Activated CD8-positive, alpha-beta memory T cell treated with anti-CD3 and anti-CD28 coated beads, Interleukin-2, amount 50 U/mL, for 24 hours (primary cell): ENCODE measurements at regions not wholly inside any gene's neighbourhood (a gene's known extent, or its start where the extent isn't known, plus 50 kb on each side); places are given as distances from the start of the nearest gene placed in this dataset.
"Not testable (repeated sequence)": the region's sequence is repeated elsewhere in the genome, so short reads cannot be mapped to it uniquely, and the experiment has no call there.

Source experiments
- DNase-seq: peaks from one replicate; pipeline ENCODE4 v3.0.0-alpha.2; 2020; ENCODE audit errors: extremely low read depth

- no peak for DNase-seq
Measured at GRCh38 chr3:103167850-103168249, 733.0 kb downstream of the ZPLD1 start.

GRCh38 chr3:103169289-103169688 lies 734.5 kb downstream of the ZPLD1 start:
- DNase-seq, result no peak

DNA sequence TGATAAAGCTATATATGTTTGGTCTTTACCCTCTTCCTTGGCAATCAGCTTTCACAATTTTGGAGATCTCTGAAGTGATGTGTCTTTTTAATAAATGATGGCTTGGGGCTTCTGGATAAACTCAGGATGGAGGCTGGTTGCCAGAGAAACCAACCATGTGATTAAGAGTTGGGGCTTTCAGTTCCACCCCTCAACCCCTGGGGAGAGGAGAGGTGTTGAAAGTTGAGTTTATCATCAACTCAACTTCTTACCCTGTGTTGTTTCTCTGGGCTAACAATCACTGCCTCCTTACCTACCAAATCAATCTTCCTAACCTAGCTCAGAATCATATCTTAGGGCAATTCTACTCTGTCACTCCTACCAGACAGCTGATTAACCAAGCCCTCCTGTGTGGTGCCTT lies 735.8 kb downstream of the ZPLD1 start:
- DNase-seq, result no peak

DNA sequence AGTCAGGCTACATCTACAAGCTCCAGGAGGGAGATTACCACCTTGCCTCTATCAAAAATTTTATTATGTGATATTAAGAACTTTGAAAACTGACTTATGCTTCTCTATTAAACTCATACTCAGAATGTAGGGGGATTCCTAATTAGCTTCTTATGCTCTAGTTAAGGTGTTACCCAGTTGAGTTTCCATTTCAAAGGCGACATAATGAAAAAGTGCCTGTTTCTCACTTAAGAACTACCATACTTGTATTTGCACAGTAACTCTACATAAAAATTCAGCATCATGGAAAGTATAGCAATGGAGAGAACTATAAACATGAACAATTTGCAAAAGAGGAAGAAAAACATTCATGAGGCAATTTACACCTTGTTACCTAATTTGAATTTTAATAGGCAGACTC lies 739.1 kb downstream of the ZPLD1 start:
- DNase-seq, result no peak

DNA sequence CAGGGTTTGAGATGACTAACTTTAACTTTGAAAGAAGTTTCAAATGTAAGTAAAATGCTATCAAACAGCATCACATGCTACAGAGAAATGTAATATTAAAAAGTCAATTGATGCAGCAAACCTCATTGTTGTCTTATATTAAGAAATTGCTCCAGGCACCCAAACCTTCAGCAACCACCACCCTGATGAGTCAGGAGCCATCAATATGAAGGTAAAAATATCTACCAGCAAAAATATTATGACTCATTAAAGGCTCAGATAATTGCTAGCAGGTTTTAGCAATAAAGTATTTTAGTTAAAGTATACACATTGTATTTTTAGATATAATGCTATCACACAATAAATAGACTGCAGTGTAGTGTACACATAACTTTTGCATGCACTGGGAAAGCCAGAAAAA lies 746.3 kb downstream of the ZPLD1 start:
- no peak for DNase-seq

- no peak for DNase-seq
Measured at GRCh38 chr3:103184772-103185171, 750.0 kb downstream of the ZPLD1 start.

- no peak for DNase-seq
Measured at GRCh38 chr3:103189941-103190340, 755.1 kb downstream of the ZPLD1 start.

GRCh38 chr3:103195216-103195615 lies 760.4 kb downstream of the ZPLD1 start:
- no peak for DNase-seq

DNA sequence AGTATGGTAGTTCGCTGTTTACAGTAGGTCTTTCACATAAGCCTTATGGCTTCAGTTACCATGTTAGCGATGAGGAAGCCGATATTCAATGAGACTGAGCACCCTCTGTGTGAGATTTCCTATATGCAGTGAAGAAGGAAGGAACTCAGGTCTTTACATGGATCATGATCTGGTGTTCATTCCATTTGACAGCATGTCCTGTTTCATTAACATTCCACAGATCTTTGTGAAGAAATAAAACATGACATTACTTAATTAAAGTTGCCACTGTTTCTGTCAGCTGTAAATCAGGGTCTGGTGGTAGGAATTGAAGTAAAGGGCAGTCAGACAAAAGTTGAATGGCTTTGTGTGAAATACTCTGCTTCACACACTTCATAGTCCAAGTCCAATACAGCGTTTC lies 768.6 kb downstream of the ZPLD1 start:
- DNase-seq, result no peak

- DNase-seq, result no peak
Measured at GRCh38 chr3:103210583-103210982, 775.8 kb downstream of the ZPLD1 start.

- DNase-seq, result no peak
Measured at GRCh38 chr3:103218146-103218545, 783.3 kb downstream of the ZPLD1 start.

- no peak for DNase-seq
Measured at GRCh38 chr3:103218793-103219192, 784.0 kb downstream of the ZPLD1 start.

DNA sequence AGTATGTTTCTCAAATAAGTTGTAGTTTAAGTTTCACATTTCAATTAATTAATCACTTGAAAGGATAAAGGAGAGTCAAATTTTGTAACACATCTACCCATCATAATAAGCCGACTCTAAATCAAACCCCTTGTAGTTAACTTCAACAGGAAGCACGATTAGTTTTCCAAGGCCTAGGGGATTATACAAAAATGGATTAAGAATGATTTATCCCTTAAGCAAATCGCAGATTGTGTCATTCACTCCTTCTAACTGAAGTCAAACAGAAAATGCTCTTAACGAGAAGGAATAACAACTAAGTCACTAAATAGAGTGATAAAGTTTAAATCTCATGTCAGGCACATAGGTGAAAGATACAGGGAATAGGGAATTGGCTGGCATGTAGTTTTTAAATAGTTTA lies 792.8 kb downstream of the ZPLD1 start:
- DNase-seq, result no peak

- DNase-seq, result no peak
Measured at GRCh38 chr3:103247459-103247858, 812.6 kb downstream of the ZPLD1 start.

- DNase-seq, result not testable (repeated sequence)
Measured at GRCh38 chr3:103254827-103255226, 820.0 kb downstream of the ZPLD1 start.

DNA sequence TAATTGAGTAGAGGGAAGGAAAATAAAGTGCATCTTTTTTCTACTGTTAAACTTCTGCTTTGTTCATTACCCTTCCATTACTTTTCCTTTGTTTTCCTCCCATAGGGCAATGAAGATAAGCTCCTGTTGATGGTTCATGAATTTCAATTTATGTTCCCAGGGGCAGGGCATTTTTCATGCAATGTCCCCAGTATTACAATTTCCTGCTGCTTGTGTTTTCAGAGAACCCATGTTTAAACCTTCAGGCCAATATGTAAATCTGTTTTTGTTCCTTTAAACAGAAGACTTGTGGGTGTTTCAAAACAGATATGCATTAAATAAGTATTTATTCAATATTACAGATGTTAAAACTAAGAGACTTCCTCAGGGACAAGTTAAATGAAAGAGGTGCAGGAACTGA lies 834.5 kb downstream of the ZPLD1 start:
- DNase-seq, result no peak

DNA sequence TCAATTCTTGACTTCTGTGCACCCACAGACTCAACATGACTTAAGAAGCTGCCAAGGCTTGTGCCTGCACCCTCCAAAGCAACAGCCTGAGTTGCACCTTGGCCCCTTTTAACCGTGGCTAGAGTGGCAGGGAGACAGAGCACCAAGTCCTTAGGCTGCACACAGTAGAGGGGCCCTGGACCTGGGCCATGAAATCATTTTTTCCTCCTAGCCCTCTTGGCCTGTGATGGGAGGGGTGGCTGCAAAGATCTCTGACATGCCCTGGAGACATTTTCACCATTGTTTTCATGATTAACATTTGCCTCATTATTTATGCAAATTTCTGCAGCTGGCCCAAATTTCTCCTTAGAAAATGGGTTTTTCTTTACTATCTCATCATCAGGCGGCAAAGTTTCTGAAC lies 836.8 kb downstream of the ZPLD1 start:
- no peak for DNase-seq

DNA sequence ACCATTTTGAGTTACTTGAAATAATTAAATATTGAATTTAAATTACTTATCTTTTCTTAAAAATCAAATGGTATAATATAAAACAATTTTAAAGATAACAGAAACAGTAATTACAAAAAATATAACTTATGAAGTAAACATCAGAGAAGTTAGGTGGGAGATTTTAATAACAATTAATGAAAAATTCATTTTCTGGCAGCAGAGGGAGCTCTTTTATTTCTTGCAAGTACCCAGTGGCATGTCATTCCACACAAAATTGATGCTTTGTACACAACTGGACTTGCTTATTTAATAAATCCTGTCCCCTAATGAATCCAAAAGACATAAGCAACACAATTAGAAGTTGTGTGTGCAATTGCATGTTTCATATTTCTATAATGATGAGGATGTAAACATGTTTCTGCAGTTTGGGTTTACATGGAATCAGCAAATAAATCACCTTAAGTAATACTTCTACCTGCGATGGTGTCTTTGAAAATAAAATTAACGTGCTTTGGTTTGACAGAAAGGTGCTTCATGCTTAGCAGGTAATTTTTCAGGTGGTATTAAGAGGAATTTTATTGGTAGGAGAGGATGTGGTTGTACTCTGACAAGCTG lies 861.3 kb downstream of the ZPLD1 start:
- DNase-seq, result no peak

GRCh38 chr3:103297502-103297901 lies 862.7 kb downstream of the ZPLD1 start:
- not testable (repeated sequence) for DNase-seq

DNA sequence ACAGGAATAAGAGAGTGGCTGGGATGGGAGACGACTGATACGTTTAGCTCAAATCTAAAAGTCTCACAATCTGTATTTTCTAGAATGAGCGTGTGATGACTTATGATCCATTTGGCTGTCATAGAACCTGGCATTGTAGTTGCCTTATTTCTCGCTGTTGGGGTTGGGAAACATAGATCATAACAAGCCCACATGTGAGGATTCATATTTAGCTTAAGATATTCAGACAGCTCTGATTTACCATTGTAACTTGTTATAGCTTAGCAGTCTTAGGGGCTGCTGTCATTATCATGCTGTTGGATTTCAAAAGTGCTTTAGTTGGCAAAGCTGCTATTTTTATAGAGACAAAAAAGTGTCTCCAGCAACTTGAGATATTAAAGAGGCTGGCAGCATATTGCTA lies 871.3 kb downstream of the ZPLD1 start:
- DNase-seq, result no peak

DNA sequence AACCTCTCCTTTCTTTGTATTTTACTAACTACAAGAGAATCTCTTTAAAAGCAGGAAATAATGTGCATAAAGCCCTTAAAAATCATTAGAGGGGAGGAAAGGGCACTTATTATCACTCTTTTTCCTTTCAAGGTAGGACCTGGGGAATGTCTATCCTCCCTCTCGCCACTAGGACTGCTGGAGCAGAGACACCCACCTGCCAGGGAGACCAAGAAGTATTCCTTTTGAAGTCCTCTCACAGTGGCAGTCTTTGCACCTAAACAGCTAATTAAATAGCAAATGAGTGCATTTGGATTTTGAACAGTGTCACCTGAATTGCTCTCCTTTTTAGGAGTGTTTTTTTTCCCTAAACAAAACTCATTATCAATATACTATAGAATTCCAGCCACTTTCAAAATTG lies 874.1 kb downstream of the ZPLD1 start:
- no peak for DNase-seq

DNA sequence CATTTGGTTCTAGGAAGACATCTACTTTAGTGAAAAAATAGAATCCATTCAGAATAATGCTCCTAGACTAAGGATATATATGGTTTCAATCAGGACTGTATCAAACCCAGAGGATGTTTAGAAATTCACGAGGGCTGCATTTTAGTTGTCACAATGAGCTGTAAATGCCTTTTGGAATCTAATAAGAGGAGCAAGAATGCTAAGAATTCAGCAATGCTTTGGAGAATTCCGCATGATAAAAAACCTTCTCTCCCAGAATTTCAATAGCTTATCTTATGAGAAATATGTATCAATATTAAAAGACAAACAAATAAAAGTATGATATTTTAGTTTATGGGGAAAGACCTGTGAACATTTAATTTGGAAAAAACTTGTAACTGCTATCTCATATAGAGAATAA lies 885.1 kb downstream of the ZPLD1 start:
- no peak for DNase-seq

DNA sequence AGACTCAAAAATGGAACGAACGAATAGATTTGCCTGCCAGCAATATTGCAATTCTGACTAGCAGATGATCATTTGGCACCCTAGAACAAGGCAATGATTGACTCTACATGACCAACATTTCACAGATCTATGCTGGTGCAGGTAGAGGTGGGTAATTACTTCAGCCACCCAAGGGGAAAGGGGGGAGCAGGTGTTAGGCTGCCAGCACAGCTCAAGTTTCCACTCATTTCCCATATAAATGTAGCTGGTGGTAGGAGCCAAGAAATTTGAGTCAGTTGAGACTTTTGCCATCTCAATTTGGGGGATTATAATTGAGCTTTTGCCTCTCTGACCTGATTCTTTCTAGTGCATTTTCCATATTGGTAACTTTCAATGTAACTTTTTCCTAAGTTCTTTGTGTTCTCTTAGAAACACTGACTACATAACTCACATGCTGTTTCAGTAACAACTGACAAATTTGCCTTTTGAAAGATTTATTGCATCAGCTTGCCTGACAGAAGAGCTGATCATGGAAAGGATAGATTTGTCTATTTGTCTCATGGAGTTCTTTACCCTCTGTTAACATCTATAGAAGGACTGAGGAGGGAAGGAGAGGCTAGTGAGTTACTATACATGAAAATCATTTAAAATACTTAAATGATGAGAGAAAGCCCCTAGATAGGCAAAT lies 902.5 kb downstream of the ZPLD1 start:
- no peak for DNase-seq

DNA sequence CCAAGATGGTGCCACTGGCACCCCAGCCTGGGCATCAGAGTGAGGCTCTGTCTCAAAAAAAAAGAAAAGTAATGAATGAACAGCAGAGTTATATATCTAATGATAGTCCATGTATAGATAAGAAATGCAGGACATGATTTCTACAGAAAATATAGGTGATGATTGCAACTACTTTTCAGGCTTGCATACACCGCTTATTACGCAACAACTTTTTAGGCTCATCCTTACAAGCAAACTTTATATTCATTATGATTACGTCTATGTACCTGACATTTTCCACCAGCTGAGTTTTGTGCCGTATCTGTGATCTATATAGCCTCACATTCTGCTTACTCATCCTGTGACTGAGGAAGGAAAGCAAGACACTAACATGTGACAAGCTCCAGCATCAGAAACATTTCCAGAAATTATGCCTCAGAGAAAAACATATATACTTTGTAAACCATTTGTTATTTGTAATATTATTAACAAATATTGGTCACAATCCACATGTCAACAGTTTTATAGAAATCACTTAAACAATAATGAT lies 906.3 kb downstream of the ZPLD1 start:
- DNase-seq, result no peak
